T-helper 2 cell (primary cell): ENCODE measurements at regions not wholly inside any gene's neighbourhood (a gene's known extent, or its start where the extent isn't known, plus 50 kb on each side); places are given as distances from the start of the nearest gene placed in this dataset.
"Not testable (repeated sequence)": the region's sequence is repeated elsewhere in the genome, so short reads cannot be mapped to it uniquely, and the experiment has no call there.

Experiments
- DNase-seq, 5 experiments: peaks; one replicate each; pipeline versions ENCODE4 v3.0.0 to v3.0.0-alpha.2; 2012 to 2022

GRCh38 chr6:6950373-6951145, 157.2 kb upstream of the RREB1 start:
- no peak for DNase-seq

- no peak for DNase-seq
Observed at GRCh38 chr6:6951355-6951754, 156.4 kb upstream of the RREB1 start.

- DNase-seq = no peak
Observed at GRCh38 chr6:6952484-6952883, 155.3 kb upstream of the RREB1 start.

GRCh38 chr6:6952927-6953326, 154.8 kb upstream of the RREB1 start:
- not testable (repeated sequence) for DNase-seq

GRCh38 chr6:6960571-6961251, 147.1 kb upstream of the RREB1 start:
- DNase-seq = no peak

- no peak for DNase-seq
Observed at GRCh38 chr6:6962086-6962485, 145.7 kb upstream of the RREB1 start.

- DNase-seq = no peak
Observed at GRCh38 chr6:6962699-6963098, 145.1 kb upstream of the RREB1 start.

GRCh38 chr6:6963390-6963789, 144.4 kb upstream of the RREB1 start:
- peak in 1 of 5 experiments; percentile 31 for DNase-seq

- no peak for DNase-seq
Observed at GRCh38 chr6:6964675-6965074, 143.1 kb upstream of the RREB1 start.

GRCh38 chr6:6966127-6966526, 141.6 kb upstream of the RREB1 start:
- DNase-seq = no peak

GRCh38 chr6:6966569-6966968, 141.2 kb upstream of the RREB1 start:
- DNase-seq = no peak

GRCh38 chr6:6968357-6968730, 139.4 kb upstream of the RREB1 start:
- DNase-seq = no peak

- DNase-seq = no peak
Observed at GRCh38 chr6:6968731-6969552, 138.8 kb upstream of the RREB1 start.

GRCh38 chr6:6969761-6970223, 138.0 kb upstream of the RREB1 start:
- DNase-seq = no peak

- DNase-seq = no peak
Observed at GRCh38 chr6:6970851-6971250, 136.9 kb upstream of the RREB1 start.

- no peak for DNase-seq
Observed at GRCh38 chr6:6971369-6971768, 136.4 kb upstream of the RREB1 start.

GRCh38 chr6:6972456-6972855, 135.3 kb upstream of the RREB1 start:
- DNase-seq = no peak

GRCh38 chr6:6973721-6974120, 134.0 kb upstream of the RREB1 start:
- no peak for DNase-seq

GRCh38 chr6:6975459-6976111, 132.2 kb upstream of the RREB1 start:
- DNase-seq = no peak

- no peak for DNase-seq
Observed at GRCh38 chr6:6976193-6976592, 131.6 kb upstream of the RREB1 start.

- no peak for DNase-seq
Observed at GRCh38 chr6:6978731-6979130, 129.0 kb upstream of the RREB1 start.

- no peak for DNase-seq
Observed at GRCh38 chr6:6980999-6981597, 126.7 kb upstream of the RREB1 start.
